ENCODE measurements at regions not wholly inside any gene's neighbourhood (a gene's known extent, or its start where the extent isn't known, plus 50 kb on each side); places are given as distances from the start of the nearest gene placed in this dataset.

- TF ChIP-seq CTCF (conservative IDR thresholded peaks at IDR 0.05; ENCODE audit: low read depth, low read length) (no peak), EZH2 (IDR thresholded peaks at IDR 0.05; ENCODE audit: borderline replicate concordance, low read depth, low read length, poor library complexity, severe bottlenecking) (no peak)
Measured at GRCh38 chr5:72623323-72623722, 116.1 kb upstream of the ZNF366 start.
